HuH-7 (cell line): ENCODE measurements at regions not wholly inside any gene's neighbourhood (a gene's known extent, or its start where the extent isn't known, plus 50 kb on each side); places are given as distances from the start of the nearest gene placed in this dataset.

Experiments
- DNase-seq: peaks from one replicate; pipeline ENCODE4 v3.0.0; 2011; ENCODE audit warnings: low spot score

GRCh38 chr10:43900571-43900970, 251.9 kb upstream of the ZNF32 start:
- no peak for DNase-seq

GRCh38 chr10:43899224-43899959, 250.7 kb upstream of the ZNF32 start:
- DNase-seq, result no peak

- DNase-seq, result no peak
Measured at GRCh38 chr10:43898592-43898991, 249.9 kb upstream of the ZNF32 start.

GRCh38 chr10:43897765-43898419, 249.2 kb upstream of the ZNF32 start:
- DNase-seq, result no peak

- no peak for DNase-seq
Measured at GRCh38 chr10:43892062-43892770, 243.5 kb upstream of the ZNF32 start.

GRCh38 chr10:43891241-43891640, 242.6 kb upstream of the ZNF32 start:
- no peak for DNase-seq

GRCh38 chr10:43890124-43890523, 241.4 kb upstream of the ZNF32 start:
- no peak for DNase-seq

- DNase-seq, result no peak
Measured at GRCh38 chr10:43888586-43888985, 239.9 kb upstream of the ZNF32 start.

GRCh38 chr10:43885842-43886241, 237.2 kb upstream of the ZNF32 start:
- no peak for DNase-seq

- no peak for DNase-seq
Measured at GRCh38 chr10:43885252-43885651, 236.6 kb upstream of the ZNF32 start.

- no peak for DNase-seq
Measured at GRCh38 chr10:43884501-43885105, 235.9 kb upstream of the ZNF32 start.

GRCh38 chr10:43882711-43883110, 234.0 kb upstream of the ZNF32 start:
- DNase-seq, result no peak

- DNase-seq, result no peak
Measured at GRCh38 chr10:43881657-43882056, 233.0 kb upstream of the ZNF32 start.

GRCh38 chr10:43880160-43880559, 231.5 kb upstream of the ZNF32 start:
- no peak for DNase-seq

GRCh38 chr10:43879742-43880141, 231.1 kb upstream of the ZNF32 start:
- DNase-seq, result no peak

GRCh38 chr10:43879162-43879561, 230.5 kb upstream of the ZNF32 start:
- no peak for DNase-seq

- no peak for DNase-seq
Measured at GRCh38 chr10:43878386-43878785, 229.7 kb upstream of the ZNF32 start.

- no peak for DNase-seq
Measured at GRCh38 chr10:43876976-43877375, 228.3 kb upstream of the ZNF32 start.

- DNase-seq, result no peak
Measured at GRCh38 chr10:43874984-43875383, 226.3 kb upstream of the ZNF32 start.

- no peak for DNase-seq
Measured at GRCh38 chr10:43873717-43874116, 225.0 kb upstream of the ZNF32 start.

GRCh38 chr10:43872644-43873043, 224.0 kb upstream of the ZNF32 start:
- DNase-seq, result no peak

GRCh38 chr10:43871545-43871944, 222.9 kb upstream of the ZNF32 start:
- no peak for DNase-seq

GRCh38 chr10:43870968-43871439, 222.3 kb upstream of the ZNF32 start:
- DNase-seq, result no peak
